Adipose tissue (tissue), 3 donors: ENCODE measurements at regions not wholly inside any gene's neighbourhood (a gene's known extent, or its start where the extent isn't known, plus 50 kb on each side); places are given as distances from the start of the nearest gene placed in this dataset.
"Not testable (repeated sequence)": the region's sequence is repeated elsewhere in the genome, so short reads cannot be mapped to it uniquely, and the experiment has no call there.

Source experiments
- H3K27ac ChIP-seq: one replicate; pipeline ENCODE4 v1.5.1; 2013; ENCODE audit warnings: low read depth, low read length
- WGBS, 3 donors: extraction: QIAGEN DNeasy Blood & Tissue Kit; methylation state at CpG; one replicate each; pipeline ENCODE4 v1.1.7; 2013; 5-methylcytosine and 5-hydroxymethylcytosine counted together
- donor health status: healthy with polysubstance abuse.
- donor health status: Bipolar disorder and iron deficiency.
- donor health status: healthy.

GRCh38 chr4:4032801-4033605, 193.7 kb downstream of the OTOP1 start:
- not testable (repeated sequence) for H3K27ac ChIP-seq
- WGBS, 3 donors, result 25 to 63% (median 46%) methylated on average over 19 of the region's 19 CpGs

- 52 to 74% (median 65%) methylated on average over 9 of the region's 9 CpGs for WGBS, 3 donors
- H3K27ac ChIP-seq, result not testable (repeated sequence)
These were observed 189.2 kb downstream of the OTOP1 start for GRCh38 chr4:4037399-4038138.

DNA sequence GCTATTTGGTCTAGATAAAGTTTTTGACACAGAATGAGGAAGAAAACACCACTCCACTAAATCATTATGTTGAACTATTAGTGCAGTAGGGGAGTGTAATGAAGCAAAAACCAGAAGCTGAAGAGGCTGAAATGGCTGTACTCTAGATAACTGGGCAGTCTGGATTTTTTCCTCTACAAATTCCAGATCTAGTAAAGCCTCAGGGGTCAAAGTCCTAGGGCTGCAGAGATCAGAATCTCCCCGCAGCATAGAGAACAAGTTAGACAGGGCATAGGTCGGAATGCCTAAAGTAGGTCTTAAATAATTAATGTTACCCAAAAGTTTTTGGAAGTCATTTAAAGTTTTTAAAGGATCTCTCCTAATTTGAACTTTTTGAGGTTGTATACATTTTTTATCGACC, 180.9 kb downstream of the OTOP1 start:
- WGBS, 3 donors, result 25 to 65% (median 54%) methylated on average over 3 of the region's 3 CpGs
- not testable (repeated sequence) for H3K27ac ChIP-seq

- 42 to 45% (median 42%) methylated on average over 4 to 5 of the region's 5 CpGs for WGBS, 3 donors
- H3K27ac ChIP-seq, result not testable (repeated sequence)
These were observed 180.0 kb downstream of the OTOP1 start for GRCh38 chr4:4046686-4047085.

DNA sequence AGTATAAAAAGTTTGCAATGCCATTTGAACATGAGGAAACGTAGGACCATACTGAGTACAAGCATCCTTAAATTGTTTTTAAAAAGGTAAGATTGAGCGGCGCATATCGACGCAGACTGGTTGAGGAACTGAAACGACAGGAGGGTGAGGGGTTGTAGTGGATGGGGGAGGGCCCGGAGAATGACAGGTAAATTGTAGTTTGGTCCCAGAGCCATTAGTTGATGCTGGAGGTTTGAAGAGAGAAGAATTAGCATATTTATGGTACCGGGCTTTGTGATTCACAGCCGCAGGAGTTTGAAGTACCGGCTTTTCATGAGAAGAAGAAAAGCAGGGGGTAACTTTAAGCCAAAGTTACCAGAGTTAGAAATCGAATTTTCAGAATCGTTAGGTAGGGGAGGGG, 179.5 kb downstream of the OTOP1 start:
- not testable (repeated sequence) for H3K27ac ChIP-seq
- 14 to 26% (median 24%) methylated on average over 11 to 12 of the region's 12 CpGs for WGBS, 3 donors

- not testable (repeated sequence) for H3K27ac ChIP-seq
- 9 to 17% (median 9%) methylated on average over 5 to 8 of the region's 8 CpGs for WGBS, 3 donors
These were observed 178.5 kb downstream of the OTOP1 start for GRCh38 chr4:4048227-4048626.

GRCh38 chr4:4050781-4051180, 175.9 kb downstream of the OTOP1 start:
- not testable (repeated sequence) for H3K27ac ChIP-seq
- 86 to 93% (median 88%) methylated on average over 3 of the region's 3 CpGs for WGBS, 3 donors

DNA sequence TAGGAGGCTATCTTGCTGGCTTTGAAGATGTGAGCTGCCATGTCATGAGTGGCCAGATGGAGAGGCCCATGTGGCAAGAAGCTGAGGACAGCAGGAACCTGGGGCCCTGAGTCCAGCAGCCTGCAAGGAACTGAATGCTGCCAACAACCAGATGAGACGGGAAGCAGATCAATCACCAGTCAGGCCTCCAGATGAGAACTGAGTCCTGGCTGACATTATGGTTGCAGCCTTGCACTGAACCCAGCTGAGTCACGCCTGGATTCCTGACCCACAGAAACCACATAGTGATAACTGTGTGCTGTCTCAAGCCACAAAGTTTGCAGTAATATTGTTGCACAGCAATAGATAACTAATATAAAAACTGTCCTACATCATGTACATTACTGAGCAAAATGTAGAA, 173.8 kb downstream of the OTOP1 start:
- WGBS, 3 donors, result 27 to 54% (median 50%) methylated on average over 1 to 2 of the region's 2 CpGs

GRCh38 chr4:4057226-4057625, 169.5 kb downstream of the OTOP1 start:
- not testable (repeated sequence) for H3K27ac ChIP-seq
- WGBS, 3 donors, result 62 to 83% (median 69%) methylated on average over 2 of the region's 3 CpGs

More for the DNA sequence above, 173.8 kb downstream of the OTOP1 start:
- H3K27ac ChIP-seq, result not testable (repeated sequence)

- not testable (repeated sequence) for H3K27ac ChIP-seq
- 79 to 90% (median 83%) methylated on average over 6 of the region's 6 CpGs for WGBS, 3 donors
These were observed 142.6 kb downstream of the OTOP1 start for GRCh38 chr4:4084171-4084570.

GRCh38 chr4:4089716-4090419, 136.9 kb downstream of the OTOP1 start:
- not testable (repeated sequence) for H3K27ac ChIP-seq
- WGBS, 3 donors, result 34 to 57% (median 38%) methylated on average over 7 of the region's 7 CpGs

DNA sequence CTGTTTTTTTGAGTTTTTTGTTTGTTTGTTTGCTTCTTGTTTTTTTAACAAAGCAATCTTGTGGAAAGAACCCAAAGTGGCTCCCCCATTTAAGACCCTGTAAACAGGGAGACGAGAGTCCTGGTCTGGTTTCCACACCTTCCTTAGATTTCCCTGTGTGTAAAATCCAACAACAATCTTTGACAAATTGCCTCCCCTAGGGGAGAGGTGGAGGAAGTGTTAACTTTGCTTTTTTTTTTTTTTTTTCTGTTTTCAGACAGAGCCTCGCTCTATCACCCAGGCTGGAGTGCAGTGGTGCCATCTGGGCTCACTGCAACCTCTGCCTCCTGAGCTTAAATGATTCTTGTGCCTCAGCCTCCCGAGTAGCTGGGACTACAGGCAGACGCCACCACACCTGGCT, 136.0 kb downstream of the OTOP1 start:
- not testable (repeated sequence) for H3K27ac ChIP-seq
- 42 to 52% (median 47%) methylated on average over 4 of the region's 4 CpGs for WGBS, 3 donors

DNA sequence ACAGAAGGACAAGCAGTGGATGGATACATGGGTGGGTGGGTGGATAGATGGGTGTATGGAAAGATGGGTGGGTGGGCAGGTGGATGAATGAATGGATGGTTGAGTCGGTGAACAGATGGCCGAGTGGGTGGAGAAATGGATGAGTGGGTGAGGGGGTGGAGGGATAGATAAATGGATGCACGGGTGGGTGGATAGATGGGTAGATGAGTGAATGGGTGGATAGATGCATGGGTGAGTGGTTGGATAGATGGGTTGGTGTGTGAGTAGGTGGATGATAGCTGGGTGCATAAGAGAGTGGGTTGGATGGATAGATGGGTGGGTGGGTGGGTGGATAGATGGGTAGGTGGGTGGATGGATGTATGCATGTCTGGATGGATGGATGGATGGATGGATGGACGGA, 134.6 kb downstream of the OTOP1 start:
- H3K27ac ChIP-seq, result not testable (repeated sequence)
- WGBS, 3 donors, result 65 to 78% (median 74%) methylated on average over 4 of the region's 4 CpGs

DNA sequence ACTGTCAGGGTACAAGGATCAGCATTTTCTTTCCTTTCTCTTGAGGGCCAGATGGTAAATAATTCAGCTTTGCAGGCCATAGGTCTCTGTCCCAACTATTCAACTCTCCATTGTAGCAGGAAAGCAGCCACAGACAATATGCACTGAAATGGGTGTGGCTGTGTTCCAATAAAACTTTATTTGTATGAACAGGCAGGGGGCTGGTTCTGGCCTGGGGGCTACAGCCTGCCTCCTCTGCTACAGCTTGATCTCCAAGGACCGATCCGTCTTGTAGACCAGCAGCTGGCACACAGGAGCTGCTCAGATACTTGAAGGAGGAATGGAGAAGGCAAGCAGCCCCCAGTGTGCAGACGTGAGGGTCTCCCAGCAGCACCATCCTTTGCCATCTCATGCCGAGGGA, 127.1 kb downstream of the OTOP1 start:
- 60 to 75% (median 71%) methylated on average over 2 to 3 of the region's 4 CpGs for WGBS, 3 donors
- H3K27ac ChIP-seq, result not testable (repeated sequence)

DNA sequence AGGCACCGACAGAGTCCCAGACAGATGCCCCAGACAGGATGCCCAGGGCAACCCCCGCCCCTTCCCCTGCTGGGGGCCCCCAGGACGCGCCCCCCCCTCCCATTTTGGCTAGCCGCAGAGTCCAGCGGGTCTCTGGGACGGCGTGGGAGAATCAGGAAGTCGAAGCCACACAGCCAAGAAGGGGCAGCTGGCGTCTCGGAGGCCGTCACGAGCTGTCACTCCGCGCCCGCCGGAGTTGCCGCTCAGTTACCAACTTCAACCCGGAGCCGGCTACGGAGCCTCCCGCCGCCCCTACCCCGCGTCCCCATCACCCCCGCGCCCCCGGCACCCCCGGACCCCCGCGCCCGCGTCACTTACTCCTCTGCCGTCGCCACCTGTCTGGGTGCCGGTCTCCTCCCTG, 119.8 kb downstream of the OTOP1 start:
- H3K27ac ChIP-seq, result not testable (repeated sequence)
- 0 to 2% (median 1%) methylated on average over 7 to 25 of the region's 36 CpGs for WGBS, 3 donors

- WGBS, 3 donors, result 12 to 18% (median 12%) methylated on average over 22 to 45 of the region's 52 CpGs
These were observed 119.2 kb downstream of the OTOP1 start for GRCh38 chr4:4107411-4108107.

DNA sequence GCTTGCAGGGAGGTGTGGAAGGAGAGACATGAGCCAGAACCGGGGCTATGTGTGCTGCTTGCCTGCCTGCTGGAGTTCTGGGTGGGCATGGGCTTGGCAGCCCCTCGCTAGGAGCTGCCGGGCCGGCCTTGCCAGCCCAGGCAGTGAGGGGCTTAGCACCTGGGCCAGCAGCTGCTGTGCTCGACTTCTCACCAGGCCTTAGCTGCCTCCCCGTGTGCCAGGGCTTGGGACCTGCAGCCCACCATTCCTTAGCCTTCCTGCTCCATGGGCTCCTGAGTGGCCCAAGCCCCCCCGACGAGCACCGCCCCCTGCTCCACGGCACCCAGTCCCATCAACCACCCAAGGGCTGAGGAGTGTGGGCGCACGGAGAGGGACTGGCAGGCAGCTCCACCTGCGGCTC, 111.3 kb downstream of the OTOP1 start:
- WGBS, 3 donors, result 77 to 89% (median 84%) methylated on average over 11 to 13 of the region's 13 CpGs
- H3K27ac ChIP-seq, result not testable (repeated sequence)

More at GRCh38 chr4:4107411-4108107, 119.2 kb downstream of the OTOP1 start:
- H3K27ac ChIP-seq, result not testable (repeated sequence)

DNA sequence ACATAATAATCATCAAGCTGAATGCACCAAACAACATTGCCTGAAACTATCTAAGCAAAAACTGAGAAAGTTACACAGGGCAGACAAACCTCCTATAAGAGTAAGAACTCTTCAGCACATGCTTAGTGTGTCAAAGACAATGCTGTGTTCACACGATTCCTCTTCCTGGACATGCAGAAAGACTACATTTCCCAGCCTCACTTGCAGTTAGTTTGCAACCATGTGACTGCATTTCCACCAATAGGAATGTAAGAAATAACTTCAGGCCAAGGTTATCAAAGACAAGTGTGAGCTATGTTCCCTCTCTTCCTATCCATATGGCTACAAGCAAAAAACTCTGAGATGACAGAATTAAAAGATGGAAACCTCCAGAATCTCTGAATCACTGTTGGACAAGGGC, 109.8 kb downstream of the OTOP1 start:
- 54 to 88% methylated on average over 1 of the region's 1 CpG; no CpG with 5 or more reads in 1 of the 3 donors for WGBS, 3 donors

More for the DNA sequence above, 109.8 kb downstream of the OTOP1 start:
- H3K27ac ChIP-seq, result not testable (repeated sequence)
